HG03060 (cell line): ENCODE measurements at regions not wholly inside any gene's neighbourhood (a gene's known extent, or its start where the extent isn't known, plus 50 kb on each side); places are given as distances from the start of the nearest gene placed in this dataset.

Experiments used
- ATAC-seq: cut with Tn5 transposase; IDR thresholded peaks from one replicate; pipeline ENCODE4 v1.9.1; 2021; ENCODE audit warnings: low read depth, moderate number of reproducible peaks; ENCODE audit not compliant: unreplicated experiment

GRCh38 chr2:217047209-217047608 lies 187.3 kb upstream of the TNP1 start:
- no peak for ATAC-seq

DNA sequence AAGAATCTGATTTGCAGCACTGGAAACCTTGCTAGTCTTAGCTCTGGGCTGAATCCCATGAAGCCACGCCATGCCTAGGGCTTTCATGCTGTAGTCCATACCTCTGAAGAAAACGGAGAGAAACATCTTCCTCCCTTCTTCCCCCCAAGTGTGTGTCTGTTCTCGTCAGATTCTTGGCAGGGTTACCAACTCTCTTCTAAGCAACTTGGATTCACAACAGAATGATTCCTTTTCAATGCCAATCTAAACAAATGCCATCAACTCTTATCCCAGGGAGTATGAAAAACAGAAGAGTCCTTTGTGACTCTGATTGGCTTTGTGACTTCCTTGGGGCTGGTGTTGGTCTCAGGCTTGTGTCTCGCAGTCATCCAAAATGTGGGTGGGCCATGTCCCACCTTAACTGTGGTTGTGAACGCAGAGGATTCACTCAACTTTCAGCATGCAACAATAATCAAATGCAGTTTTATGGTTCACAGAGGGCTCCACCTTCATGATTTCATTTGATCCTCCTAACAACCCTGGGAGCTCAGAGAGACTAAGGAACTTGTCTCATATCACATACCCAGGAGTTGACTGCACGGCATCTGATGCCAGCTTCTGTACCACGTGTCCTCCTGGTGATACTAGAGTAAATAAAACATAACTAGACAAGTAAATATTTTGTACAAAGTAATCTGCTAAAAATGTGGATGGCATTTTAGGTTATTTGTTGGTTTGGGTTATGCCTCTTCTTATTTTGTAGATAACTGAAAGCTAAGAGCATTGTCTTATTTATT lies 186.0 kb upstream of the TNP1 start:
- ATAC-seq, result no peak

- no peak for ATAC-seq
Observed at GRCh38 chr2:217040099-217040498, 180.2 kb upstream of the TNP1 start.

DNA sequence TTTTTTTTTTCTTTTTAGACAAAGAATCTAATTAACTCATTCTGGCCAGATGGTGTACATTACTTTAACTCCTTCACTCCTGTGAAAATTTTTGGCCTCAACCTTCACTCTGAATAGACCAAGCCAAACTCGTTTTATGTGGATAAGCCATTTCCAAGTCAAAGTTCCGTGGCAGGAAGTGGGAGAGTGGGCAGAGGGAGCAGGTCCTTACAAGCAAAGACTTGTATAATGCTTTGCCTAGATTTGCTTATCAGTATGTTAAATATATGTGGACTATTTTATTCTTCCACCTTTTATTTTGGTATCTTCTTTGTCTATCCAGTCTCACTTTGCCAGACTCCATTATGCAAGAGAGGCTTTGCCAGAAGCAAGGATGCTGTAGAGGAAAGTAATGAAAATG lies 178.1 kb upstream of the TNP1 start:
- no peak for ATAC-seq

DNA sequence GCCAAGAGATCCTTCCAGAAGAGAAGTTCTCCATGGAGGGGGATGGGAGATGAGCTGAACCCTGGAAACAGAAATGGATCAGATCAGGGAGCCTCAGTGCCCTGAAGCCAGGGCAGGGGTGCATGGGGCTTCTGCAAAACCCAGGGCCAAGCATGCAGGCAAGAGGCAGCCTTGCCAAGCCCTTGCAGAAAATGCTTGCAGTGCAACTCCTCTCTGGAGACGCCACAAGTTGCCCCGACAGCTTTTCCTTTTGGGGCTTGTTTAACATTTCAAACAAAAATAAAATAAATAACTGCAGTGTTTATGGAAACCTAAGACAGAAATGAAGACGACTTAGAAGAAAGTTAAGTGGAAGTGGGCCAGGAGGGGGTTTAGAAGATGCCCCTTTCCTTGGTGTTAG lies 177.5 kb upstream of the TNP1 start:
- ATAC-seq, result no peak

DNA sequence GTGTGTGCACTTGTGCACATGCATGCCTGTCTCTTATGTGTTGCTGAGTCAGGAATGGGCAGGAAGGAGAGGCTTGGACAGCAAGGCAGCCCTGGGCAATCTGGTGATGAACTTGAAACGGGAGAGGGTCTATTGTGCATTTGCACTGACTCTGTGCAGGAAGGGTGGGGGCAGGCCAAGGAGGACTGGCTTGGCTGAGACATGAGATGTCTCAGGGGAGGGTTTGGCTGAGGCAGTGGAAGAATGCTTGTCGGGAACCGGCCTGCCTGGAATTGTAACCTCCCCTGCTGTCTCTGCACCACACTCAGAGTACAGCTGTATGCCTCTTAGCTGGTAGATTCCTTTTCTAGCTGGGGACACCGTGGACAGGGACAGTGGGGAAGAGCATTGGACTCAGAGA lies 176.1 kb upstream of the TNP1 start:
- ATAC-seq, result no peak

DNA sequence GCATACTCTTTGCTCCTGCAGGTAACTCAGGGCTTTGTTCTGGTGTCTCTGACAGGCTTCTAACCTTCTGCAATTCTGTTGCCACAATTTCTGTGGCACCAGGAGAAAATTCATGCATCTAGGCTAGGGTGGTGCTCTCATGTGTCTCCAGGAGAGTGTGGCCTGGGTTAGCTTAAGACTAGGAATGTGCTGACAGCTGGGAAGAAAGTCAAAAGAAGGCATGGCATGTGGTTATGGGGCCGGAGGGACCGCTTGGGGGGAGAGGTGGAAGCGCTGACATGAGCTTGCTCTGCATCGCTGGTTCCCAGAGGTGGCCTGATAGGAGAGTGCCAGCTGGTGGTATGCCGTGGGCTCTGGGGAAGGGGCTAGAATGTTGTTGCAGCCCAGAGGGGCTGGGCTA lies 173.3 kb upstream of the TNP1 start:
- ATAC-seq, result no peak

DNA sequence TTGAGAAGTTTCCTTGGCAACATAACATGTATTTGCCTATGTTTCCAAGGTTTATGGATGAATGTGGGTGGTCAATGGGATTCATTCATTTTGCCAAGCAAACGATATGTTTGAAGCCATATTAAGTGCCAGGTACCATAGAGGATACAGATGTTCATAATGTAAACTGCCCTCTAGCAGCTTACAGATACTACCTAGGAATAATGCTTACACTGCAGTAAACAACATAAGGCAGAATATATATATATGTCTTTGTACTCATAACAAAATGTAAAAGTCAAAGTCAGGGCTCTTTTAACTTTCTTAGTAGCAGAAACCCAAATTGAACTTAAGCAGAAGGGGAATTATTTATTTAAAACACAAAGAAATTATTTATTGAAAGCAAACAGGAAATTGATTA lies 171.6 kb upstream of the TNP1 start:
- ATAC-seq, result no peak

- no peak for ATAC-seq
Observed at GRCh38 chr2:217030081-217030480, 170.2 kb upstream of the TNP1 start.

DNA sequence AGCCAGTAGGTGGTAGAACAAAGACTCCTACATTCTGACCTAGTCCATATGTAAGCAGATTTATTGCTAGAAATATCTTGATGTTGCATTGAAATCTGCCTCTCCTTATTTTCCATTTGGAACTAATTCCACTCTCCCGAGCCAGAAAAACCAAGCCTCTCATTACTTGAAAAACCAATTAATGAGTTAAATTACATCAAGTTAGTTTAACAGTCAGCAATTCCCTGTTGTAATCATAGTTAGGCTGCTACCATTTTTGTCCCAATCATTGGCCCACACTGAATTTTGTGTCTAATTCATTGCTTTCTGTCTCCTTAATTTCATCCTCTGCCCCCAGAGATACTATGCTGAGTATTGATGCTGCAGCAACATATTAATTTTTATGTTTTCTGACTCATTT lies 168.3 kb upstream of the TNP1 start:
- ATAC-seq, result no peak

DNA sequence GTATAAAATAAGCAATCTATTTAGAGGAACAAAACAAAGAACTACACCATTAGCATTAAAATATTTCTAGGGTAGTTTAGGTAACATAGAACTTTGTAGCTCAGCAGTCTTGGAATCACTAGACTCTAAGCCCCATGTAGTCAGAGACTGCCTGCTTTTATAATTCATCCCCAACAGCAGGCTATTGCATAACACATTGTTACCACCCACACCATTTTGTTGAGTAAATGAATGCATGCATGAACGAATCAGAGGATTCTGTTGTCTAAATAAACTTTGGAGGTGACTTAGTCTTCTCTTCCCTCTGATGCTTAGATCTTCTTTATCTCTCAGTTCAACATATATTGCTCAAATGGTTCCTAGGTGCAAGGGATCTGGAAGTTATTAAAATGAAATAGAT lies 167.6 kb upstream of the TNP1 start:
- ATAC-seq, result no peak

GRCh38 chr2:217026569-217026968 lies 166.7 kb upstream of the TNP1 start:
- ATAC-seq, result no peak

DNA sequence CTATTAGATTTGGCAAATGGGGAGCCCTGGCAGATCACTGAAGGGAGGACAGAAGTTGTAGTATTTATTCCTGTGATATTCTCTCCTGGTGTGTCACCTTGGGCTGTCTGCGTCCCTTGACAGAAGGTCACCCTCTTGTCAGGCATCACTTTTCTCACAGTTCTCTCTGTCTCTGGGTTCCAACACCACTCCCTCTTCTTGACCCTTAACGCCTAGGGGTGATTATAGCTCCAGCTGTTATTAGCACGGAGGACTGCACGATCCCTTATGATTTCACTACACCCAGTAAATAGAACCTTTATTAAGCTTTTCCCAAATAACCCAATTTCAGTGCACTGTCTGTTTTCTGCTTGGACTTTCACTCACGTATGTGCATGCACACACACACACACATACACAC lies 166.3 kb upstream of the TNP1 start:
- no peak for ATAC-seq

GRCh38 chr2:217023611-217024010 lies 163.7 kb upstream of the TNP1 start:
- ATAC-seq, result no peak

GRCh38 chr2:217017456-217018252 lies 157.8 kb upstream of the TNP1 start:
- ATAC-seq, result no peak

DNA sequence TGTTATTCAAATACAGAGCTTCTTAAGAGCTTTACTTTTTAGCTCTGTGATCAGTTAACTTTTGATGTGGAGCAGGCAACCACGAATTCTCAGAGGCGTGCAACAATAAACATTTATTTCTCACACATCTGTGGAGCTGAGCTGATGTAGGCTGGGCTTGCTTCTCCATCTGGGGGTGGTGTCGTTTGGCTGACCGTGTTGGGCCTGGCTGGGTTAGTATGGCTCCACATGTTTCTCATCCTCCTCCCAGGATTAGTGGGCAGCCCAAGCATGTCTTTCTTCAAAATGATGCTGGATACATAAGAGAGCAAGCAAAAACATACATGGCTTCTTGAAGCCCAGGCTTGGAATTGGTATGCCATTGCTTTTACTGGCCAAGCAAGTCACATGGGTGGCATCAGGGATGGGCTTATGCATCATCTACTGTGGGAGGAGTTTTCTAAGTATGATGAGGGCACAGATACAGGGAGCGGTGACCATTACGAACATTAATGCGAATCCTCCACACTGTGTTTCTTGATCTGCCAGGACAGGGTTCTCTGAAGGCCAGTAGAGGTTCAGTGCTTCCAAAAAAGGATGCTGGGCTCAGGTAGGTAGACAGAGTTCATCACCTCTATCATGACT lies 157.0 kb upstream of the TNP1 start:
- ATAC-seq, result no peak

- ATAC-seq, result no peak
Observed at GRCh38 chr2:217014328-217015105, 154.7 kb upstream of the TNP1 start.

- ATAC-seq, result no peak
Observed at GRCh38 chr2:217013926-217014325, 154.1 kb upstream of the TNP1 start.

GRCh38 chr2:217011576-217011975 lies 151.7 kb upstream of the TNP1 start:
- ATAC-seq, result no peak

DNA sequence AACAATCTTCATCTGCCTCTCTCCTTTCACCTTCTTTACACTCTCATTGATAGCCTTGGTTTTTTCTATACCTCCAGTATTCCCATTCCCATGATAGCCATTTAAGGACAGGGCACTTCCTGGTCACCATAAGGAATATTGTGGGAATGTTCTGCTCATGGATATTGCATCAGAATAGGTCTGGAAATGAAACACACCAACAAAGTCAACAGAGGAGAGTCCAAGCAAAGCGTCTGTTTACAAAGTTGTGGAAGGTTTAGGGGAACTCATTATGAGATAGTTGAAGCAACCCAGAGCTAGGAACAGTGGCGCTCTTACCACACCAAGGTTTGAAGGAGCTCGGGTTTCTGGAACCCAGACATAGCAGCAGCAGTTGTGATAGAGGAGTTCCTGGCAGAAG lies 150.3 kb upstream of the TNP1 start:
- no peak for ATAC-seq

DNA sequence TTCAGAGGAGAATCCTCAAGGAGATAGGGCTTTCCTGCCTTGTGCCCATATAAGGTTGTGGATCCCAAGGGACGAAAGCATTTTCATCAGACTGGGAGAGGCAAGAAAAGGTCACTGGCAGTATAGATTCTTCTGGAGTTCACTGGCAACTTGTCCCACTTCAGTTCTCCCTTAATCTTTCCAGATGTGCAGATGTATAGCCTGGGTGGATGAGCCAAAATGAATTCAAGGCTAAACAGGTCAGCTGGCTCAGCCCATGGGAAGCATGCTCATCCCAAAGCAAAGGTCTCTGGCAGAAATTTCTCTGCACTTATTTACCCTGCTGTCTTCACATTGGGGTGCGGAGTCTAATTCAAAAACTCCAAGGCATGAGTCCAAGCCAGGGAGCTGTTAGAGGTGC lies 148.9 kb upstream of the TNP1 start:
- no peak for ATAC-seq
